GM12865 (cell line): ENCODE measurements at regions not wholly inside any gene's neighbourhood (a gene's known extent, or its start where the extent isn't known, plus 50 kb on each side); places are given as distances from the start of the nearest gene placed in this dataset.

Experiments
- DNase-seq: peaks from one replicate; pipeline ENCODE4 v3.0.0; 2010; ENCODE audit warnings: low read depth
- H3K4me3 ChIP-seq: 2 replicates; pipeline ENCODE4 v1.5.1; 2011; ENCODE audit warnings: mild to moderate bottlenecking, low read depth, low read length, control low read depth
- TF ChIP-seq, protein P1 (sequence below): IDR thresholded peaks from 2 replicates; pipeline ENCODE4 v1.5.1; 2011; ENCODE audit warnings: low read length, control low read depth, low read depth, inconsistent platforms; ENCODE audit not compliant: insufficient read depth; ENCODE audit errors: missing control alignments

DNA sequence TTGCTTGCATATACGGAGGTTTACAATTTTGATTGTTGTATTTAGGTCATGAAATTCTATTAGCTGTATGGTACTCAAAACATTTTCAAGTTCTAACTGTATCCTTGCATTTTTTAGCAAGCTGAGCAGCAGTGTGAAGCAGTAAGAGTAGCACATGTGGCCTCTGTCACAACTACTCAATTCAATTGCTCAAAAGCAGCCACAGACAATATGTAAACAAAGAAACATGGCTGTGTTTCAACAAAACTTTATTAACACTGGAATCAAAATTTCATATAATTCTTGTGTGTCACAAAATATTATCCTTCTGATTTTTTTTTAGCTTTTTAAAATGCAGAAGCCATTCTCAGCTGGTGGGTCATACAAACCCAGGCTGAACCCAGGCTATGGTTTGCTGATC, 266.7 kb upstream of the LRRN1 start:
- TF ChIP-seq, protein P1, sequence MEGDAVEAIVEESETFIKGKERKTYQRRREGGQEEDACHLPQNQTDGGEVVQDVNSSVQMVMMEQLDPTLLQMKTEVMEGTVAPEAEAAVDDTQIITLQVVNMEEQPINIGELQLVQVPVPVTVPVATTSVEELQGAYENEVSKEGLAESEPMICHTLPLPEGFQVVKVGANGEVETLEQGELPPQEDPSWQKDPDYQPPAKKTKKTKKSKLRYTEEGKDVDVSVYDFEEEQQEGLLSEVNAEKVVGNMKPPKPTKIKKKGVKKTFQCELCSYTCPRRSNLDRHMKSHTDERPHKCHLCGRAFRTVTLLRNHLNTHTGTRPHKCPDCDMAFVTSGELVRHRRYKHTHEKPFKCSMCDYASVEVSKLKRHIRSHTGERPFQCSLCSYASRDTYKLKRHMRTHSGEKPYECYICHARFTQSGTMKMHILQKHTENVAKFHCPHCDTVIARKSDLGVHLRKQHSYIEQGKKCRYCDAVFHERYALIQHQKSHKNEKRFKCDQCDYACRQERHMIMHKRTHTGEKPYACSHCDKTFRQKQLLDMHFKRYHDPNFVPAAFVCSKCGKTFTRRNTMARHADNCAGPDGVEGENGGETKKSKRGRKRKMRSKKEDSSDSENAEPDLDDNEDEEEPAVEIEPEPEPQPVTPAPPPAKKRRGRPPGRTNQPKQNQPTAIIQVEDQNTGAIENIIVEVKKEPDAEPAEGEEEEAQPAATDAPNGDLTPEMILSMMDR, result no peak
- H3K4me3 ChIP-seq, result no peak overlapping the region
- DNase-seq, result no peak

DNA sequence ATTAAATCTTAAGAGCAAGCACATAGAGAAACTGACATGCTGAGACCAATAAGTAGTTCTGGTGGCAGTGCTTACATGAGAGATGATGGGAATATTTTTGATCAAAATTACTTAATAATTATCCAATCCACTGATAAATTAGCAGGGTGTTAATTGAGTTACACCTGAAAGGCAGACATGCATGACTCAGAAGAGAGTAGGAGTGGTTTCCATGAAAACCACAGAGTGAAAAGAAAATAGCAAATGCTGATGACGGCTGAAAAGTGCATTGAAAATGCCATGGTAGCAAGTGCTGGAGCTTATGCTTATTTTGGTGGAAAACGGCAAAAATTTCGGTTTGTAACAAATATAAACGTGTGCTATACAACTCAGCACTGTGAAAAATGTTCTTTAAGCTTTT, 267.8 kb upstream of the LRRN1 start:
- no peak for DNase-seq
- TF ChIP-seq, protein P1, result no peak
- no peak overlapping the region for H3K4me3 ChIP-seq

DNA sequence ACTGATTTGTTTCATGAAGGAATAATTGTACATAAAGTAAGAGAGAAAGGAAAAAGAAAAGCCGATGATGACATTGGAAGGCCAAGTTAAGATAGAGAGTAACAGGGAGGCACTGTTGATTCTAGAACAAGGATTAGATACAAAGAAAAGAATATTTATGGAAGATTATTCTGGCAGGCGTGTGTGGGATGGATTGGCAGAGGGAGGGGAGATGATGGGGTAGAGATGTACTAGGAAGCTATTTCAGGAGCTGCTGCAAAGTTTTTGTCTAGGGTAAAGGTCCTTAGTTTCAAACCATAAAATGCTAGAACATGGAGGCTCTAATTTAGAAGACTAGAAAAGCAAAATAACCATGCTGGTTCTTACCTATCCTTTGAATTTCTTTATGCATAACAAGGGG, 280.0 kb upstream of the LRRN1 start:
- H3K4me3 ChIP-seq, result no peak overlapping the region
- DNase-seq, result no peak
- TF ChIP-seq, protein P1, result no peak

DNA sequence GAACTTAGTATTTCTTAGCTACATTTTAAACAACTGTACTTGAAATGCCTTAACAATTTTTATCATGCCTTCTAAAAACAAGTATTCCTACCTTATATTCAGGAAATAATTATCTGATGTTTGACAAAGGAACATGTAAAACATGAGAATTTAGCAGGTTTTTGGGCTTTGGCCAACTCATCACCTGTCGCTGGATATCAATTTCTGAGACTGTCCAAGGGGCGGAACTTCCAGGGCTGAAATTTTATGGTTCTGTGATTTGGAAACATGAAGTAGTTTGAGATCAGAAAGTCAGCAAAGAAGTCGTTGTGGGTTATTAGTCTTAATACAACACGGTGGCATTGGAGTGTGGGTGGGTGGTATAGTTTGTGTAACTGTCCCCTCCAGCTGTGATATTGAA, 282.2 kb upstream of the LRRN1 start:
- H3K4me3 ChIP-seq, result no peak overlapping the region
- DNase-seq, result no peak
- TF ChIP-seq, protein P1, result no peak

DNA sequence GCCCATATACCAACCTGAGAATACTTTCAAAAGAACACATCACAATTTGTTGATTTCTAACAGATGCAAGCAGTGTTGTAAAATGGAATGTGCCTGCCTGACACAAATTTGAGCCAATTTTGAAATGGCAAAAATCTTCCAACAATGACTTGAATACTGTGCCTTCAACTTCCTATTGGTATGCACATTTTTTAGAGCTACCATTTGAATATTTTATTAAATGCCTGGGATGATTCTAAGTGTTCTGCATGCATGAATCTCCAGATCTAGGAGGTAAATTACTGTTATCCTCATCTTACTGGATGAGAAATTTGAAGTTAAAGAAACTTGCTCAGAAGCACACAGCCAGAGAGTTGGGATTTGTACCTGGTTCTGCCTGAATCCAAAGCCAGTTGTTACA, 282.8 kb upstream of the LRRN1 start:
- no peak overlapping the region for H3K4me3 ChIP-seq
- TF ChIP-seq, protein P1, result no peak
- DNase-seq, result no peak

DNA sequence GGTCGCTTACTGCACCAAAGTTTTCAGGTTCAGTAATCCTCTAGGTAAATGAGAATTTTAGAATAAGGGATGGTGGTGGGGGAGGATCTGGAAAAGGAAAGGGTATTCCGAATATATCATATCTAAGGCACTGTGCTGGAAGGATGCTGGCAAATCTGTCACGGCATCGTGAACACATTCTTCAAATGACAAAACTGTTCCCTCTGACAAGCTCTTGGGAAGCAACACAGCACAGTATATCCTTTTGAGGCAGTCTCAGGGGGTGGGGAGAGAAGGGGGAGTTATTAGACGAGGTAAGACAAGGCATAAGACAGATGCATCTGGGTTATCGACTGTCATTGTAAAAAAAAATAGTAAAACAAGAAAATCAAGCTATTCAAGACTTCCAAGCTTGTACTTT, 289.6 kb upstream of the LRRN1 start:
- no peak overlapping the region for H3K4me3 ChIP-seq
- no peak for DNase-seq
- TF ChIP-seq, protein P1, result no peak

DNA sequence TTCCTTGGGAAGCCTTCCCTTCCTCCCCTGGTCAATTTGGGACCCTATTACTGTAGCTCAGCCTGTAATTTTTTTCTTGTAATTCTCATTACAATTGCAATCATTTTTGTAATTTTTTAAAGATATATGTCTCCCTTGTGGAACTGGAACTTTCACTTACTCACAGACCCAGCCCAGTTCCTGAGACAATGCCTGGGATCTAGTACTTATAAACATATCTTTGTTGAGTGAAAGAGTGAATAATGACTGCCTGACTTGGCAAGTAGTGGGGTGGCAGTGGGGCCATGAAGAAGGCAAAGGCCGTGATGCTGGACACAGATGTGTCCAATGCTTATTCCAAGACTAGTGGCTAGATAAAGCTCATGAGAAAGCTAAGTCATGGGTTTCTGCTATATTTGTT, 294.5 kb upstream of the LRRN1 start:
- no peak for DNase-seq
- TF ChIP-seq, protein P1, result no peak
- H3K4me3 ChIP-seq, result no peak overlapping the region
